ENCODE measurements at regions not wholly inside any gene's neighbourhood (a gene's known extent, or its start where the extent isn't known, plus 50 kb on each side); places are given as distances from the start of the nearest gene placed in this dataset.

GRCh38 chr12:12016284-12017100, 54.2 kb upstream of the BCL2L14 start:
- H3K27me3 Mint-ChIP-seq (ENCODE audit: low read depth), result peaks cover 9% of the 10 kb centered on the region
- H3K4me1 Mint-ChIP-seq (ENCODE audit: low read depth), result peaks cover 30% of the 10 kb centered on the region
- no peaks in the 10 kb centered on the region for H3K36me3 Mint-ChIP-seq (ENCODE audit: low read depth)
- peak overlapping the region; percentile 52 for H3K4me3 Mint-ChIP-seq
- H3K27ac Mint-ChIP-seq, result peak overlapping the region; percentile 39
- DNase-seq (ENCODE audit: low spot score), result peak; percentile 67
- H3K9me3 Mint-ChIP-seq, result no peaks in the 10 kb centered on the region

GRCh38 chr12:12017135-12017581, 53.6 kb upstream of the BCL2L14 start:
- H3K27ac Mint-ChIP-seq, result peak overlapping the region; percentile 39
- no peak for DNase-seq (ENCODE audit: low spot score)
- H3K9me3 Mint-ChIP-seq, result no peaks in the 10 kb centered on the region
- no peak overlapping the region for H3K4me3 Mint-ChIP-seq
- peaks cover 9% of the 10 kb centered on the region for H3K27me3 Mint-ChIP-seq (ENCODE audit: low read depth)
- peaks cover 26% of the 10 kb centered on the region for H3K4me1 Mint-ChIP-seq (ENCODE audit: low read depth)
- no peaks in the 10 kb centered on the region for H3K36me3 Mint-ChIP-seq (ENCODE audit: low read depth)

- Mint-ChIP-seq H3K27me3 (ENCODE audit: low read depth) (peaks cover 9% of the 10 kb centered on the region), H3K4me3 (no peak overlapping the region), H3K4me1 (ENCODE audit: low read depth) (peaks cover 21% of the 10 kb centered on the region), H3K9me3 (no peaks in the 10 kb centered on the region), H3K27ac (no peak overlapping the region), H3K36me3 (ENCODE audit: low read depth) (no peaks in the 10 kb centered on the region)
- DNase-seq (ENCODE audit: low spot score), result no peak
Measured at GRCh38 chr12:12017798-12018197, 52.9 kb upstream of the BCL2L14 start.

GRCh38 chr12:12018454-12018853, 52.3 kb upstream of the BCL2L14 start:
- DNase-seq (ENCODE audit: low spot score), result no peak
- no peaks in the 10 kb centered on the region for H3K9me3 Mint-ChIP-seq
- H3K27ac Mint-ChIP-seq, result no peak overlapping the region
- H3K4me3 Mint-ChIP-seq, result no peak overlapping the region
- peaks cover 9% of the 10 kb centered on the region for H3K27me3 Mint-ChIP-seq (ENCODE audit: low read depth)
- H3K4me1 Mint-ChIP-seq (ENCODE audit: low read depth), result peaks cover 17% of the 10 kb centered on the region
- no peaks in the 10 kb centered on the region for H3K36me3 Mint-ChIP-seq (ENCODE audit: low read depth)

- no peaks in the 10 kb centered on the region for H3K9me3 Mint-ChIP-seq
- H3K4me3 Mint-ChIP-seq, result no peak overlapping the region
- no peak for DNase-seq (ENCODE audit: low spot score)
- H3K27me3 Mint-ChIP-seq (ENCODE audit: low read depth), result peaks cover 3% of the 10 kb centered on the region
- no peak overlapping the region for H3K27ac Mint-ChIP-seq
- no peaks in the 10 kb centered on the region for H3K36me3 Mint-ChIP-seq (ENCODE audit: low read depth)
- H3K4me1 Mint-ChIP-seq (ENCODE audit: low read depth), result peaks cover 24% of the 10 kb centered on the region
Measured at GRCh38 chr12:12019881-12020280, 50.9 kb upstream of the BCL2L14 start.

- DNase-seq (ENCODE audit: low spot score), result no peak
- Mint-ChIP-seq H3K36me3 (ENCODE audit: low read depth) (no peaks in the 10 kb centered on the region), H3K9me3 (no peaks in the 10 kb centered on the region), H3K27ac (no peak overlapping the region), H3K4me3 (no peak overlapping the region), H3K4me1 (ENCODE audit: low read depth) (peaks cover 28% of the 10 kb centered on the region), H3K27me3 (ENCODE audit: low read depth) (peaks cover 3% of the 10 kb centered on the region)
Measured at GRCh38 chr12:12020762-12021161, 50.0 kb upstream of the BCL2L14 start.

All from T-helper 2 cell treated with Interferon-gamma antibody and Interleukin-4, amounts not matched to agents 5 μg/mL and 100 μg/mL, for 36 hours (primary cell).